ENCODE measurements at regions not wholly inside any gene's neighbourhood (a gene's known extent, or its start where the extent isn't known, plus 50 kb on each side); places are given as distances from the start of the nearest gene placed in this dataset.

DNA sequence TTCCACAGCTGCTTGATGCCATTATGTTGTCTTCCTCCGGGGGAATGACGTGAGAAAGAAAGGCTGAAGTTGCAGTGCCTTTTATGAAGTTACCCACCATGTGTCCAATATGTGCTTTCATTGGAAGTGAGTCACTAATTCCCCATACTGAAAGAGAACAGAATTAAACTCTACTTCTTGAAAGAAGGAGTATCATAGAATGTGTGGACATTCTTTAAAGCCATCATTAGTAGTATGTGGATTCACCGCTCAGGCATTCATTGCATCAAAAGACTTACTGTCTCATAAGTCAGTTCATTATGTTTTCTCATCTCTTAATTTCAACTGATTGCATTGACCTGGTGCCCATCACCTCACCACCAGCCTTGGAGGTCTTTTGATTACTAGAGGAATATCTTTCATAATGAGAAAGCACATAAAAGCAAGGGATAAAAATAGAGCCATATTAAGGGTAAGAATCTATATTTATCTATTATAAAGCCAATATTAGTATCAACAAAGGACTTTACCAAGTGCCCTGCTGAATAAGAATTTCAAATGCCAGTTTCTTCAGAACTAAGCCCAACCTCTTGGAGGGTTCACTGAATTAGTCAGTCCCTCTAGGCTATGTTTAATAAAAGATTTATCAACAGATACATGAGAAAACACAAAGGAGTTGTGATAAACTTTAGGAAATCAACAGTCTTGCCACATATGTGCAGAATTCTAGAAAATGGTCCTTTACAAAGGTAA, 516.1 kb downstream of the NTRK2 start:
- Histone ChIP-seq H3K4me3 (ENCODE audit: low read length) (no peak overlapping the region), H3K27me3 (ENCODE audit: control insufficient read depth, insufficient read depth, low read length) (no peaks in the 10 kb centered on the region), H3K4me1 (ENCODE audit: control insufficient read depth, insufficient read depth, low read length) (no peaks in the 10 kb centered on the region), H3K36me3 (ENCODE audit: control insufficient read depth, insufficient read depth, low read length) (no peaks in the 10 kb centered on the region), H3K9me3 (ENCODE audit: control insufficient read depth, low read depth, low read length) (no peaks in the 10 kb centered on the region), H3K27ac (ENCODE audit: low read length) (no peak overlapping the region)
- 88% methylated on average over 2 of the region's 3 CpGs for WGBS (ENCODE audit: insufficient coverage, low lambda C conversion rate)
- no peak for DNase-seq

DNA sequence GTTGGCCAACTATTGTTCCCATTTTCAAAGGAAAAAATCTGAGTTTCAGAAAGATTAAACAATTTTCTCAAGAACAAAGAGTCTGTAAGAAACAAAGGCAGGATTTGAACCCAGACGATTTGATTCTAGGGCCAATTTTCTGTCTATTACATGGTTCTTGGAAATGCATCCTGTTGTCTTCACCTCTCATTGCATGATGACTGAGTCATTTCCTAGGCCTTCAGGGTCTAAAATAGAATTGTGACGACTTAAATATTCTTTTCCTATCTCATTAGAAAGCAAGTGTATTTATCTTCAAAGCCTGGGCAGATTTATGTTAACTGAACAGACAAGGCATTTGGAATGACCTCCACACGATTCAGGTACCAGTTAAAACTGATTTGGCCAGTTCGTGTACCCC, 512.9 kb downstream of the NTRK2 start:
- no CpG with 5 or more reads among the region's 4 CpGs for WGBS (ENCODE audit: insufficient coverage, low lambda C conversion rate)
- H3K4me3 ChIP-seq (ENCODE audit: low read length), result no peak overlapping the region
- no peaks in the 10 kb centered on the region for H3K4me1 ChIP-seq (ENCODE audit: control insufficient read depth, insufficient read depth, low read length)
- H3K9me3 ChIP-seq (ENCODE audit: control insufficient read depth, low read depth, low read length), result no peaks in the 10 kb centered on the region
- H3K36me3 ChIP-seq (ENCODE audit: control insufficient read depth, insufficient read depth, low read length), result no peaks in the 10 kb centered on the region
- H3K27ac ChIP-seq (ENCODE audit: low read length), result no peak overlapping the region
- no peaks in the 10 kb centered on the region for H3K27me3 ChIP-seq (ENCODE audit: control insufficient read depth, insufficient read depth, low read length)
- no peak for DNase-seq

DNA sequence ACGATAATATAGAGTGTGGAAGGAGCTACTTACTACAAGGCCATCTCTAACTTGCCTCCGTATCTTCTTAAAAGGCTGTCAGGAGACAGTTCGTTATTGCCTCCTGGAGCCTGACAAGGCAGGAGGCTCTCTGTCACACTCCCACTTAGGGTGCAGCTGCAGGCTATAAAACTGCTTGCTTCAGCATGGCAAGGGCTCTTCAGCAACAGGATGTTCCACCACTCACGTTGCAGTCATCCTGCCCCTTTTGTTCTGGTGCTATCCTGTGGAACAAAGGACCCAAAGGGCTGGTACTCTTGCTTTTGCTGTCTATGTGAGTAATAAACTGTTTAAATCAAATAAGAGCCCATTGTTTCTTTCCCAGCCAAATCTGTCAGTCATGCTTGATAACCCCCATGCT, 508.9 kb downstream of the NTRK2 start:
- Histone ChIP-seq H3K9me3 (ENCODE audit: control insufficient read depth, low read depth, low read length) (no peaks in the 10 kb centered on the region), H3K27ac (ENCODE audit: low read length) (no peak overlapping the region), H3K4me1 (ENCODE audit: control insufficient read depth, insufficient read depth, low read length) (no peaks in the 10 kb centered on the region), H3K4me3 (ENCODE audit: low read length) (no peak overlapping the region), H3K27me3 (ENCODE audit: control insufficient read depth, insufficient read depth, low read length) (no peaks in the 10 kb centered on the region), H3K36me3 (ENCODE audit: control insufficient read depth, insufficient read depth, low read length) (no peaks in the 10 kb centered on the region)
- DNase-seq, result no peak
- WGBS (ENCODE audit: insufficient coverage, low lambda C conversion rate), result no CpG with 5 or more reads among the region's 4 CpGs

DNA sequence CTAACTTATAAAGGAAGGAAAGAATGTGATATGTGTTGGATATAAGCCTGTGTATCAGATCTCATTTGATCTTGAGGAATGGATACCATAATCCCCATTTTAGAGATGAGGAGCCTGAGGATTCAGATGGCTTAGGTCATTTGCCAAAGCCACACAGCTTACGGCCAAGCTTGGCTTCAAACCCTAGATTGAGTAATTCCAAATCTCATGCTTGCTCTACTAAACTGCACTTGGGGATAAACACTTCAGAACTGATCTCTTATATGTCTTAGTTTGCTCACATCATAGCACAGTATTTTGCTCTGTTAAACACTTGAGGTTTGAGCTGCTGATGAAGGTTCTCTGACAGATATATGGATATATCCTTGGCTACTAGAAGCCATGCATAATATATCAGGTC, 504.4 kb downstream of the NTRK2 start:
- H3K4me3 ChIP-seq (ENCODE audit: low read length), result no peak overlapping the region
- H3K36me3 ChIP-seq (ENCODE audit: control insufficient read depth, insufficient read depth, low read length), result no peaks in the 10 kb centered on the region
- no peak overlapping the region for H3K27ac ChIP-seq (ENCODE audit: low read length)
- WGBS (ENCODE audit: insufficient coverage, low lambda C conversion rate), result no CpG with 5 or more reads among the region's 1 CpG
- no peaks in the 10 kb centered on the region for H3K4me1 ChIP-seq (ENCODE audit: control insufficient read depth, insufficient read depth, low read length)
- H3K27me3 ChIP-seq (ENCODE audit: control insufficient read depth, insufficient read depth, low read length), result no peaks in the 10 kb centered on the region
- H3K9me3 ChIP-seq (ENCODE audit: control insufficient read depth, low read depth, low read length), result no peaks in the 10 kb centered on the region
- DNase-seq, result no peak

DNA sequence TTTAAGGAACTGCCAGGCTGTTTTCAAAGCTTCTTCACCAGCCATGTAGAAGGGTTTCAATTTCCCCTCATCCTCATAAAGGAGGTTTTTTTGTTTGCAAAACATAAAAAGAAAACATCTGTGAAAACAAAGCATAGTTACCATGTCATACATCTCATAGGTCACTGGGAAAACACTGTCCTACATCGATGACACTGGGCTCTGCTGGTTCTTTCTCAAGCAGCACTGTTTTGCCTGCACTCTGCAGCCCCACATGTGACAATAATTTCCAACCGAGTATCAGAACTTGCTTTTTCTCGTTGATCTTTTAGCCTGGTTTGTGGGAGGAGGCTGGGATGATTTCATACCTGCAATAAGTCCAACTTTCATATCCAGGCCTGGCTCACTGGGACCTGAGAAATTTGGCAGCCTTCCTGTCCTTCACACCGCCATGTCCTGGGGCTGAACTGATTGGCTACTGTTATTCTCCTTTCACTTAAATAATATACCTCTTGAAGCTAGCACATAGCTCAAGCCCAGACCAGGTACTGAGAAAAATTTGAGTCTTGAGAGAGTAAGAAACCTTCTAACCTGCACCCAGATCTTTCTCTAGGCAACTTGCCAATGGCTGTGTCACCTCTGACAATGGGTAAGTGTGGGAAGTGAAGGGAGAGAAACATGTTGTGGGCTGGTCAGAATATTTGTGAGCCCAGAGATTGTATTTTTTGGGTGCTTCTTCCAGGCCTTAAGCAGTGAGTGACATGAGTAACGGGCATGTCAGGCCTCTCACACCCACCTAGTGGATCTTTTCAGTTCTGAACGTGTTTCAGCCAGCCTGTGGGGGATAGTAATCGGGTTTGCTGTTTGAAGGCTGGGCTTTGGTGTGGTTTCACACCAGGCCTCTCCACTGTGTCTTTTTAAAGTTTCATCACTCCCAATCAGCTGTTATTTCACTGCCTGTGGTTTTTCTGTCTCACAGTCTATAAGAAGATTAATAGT, 502.8 kb downstream of the NTRK2 start:
- no peaks in the 10 kb centered on the region for H3K36me3 ChIP-seq (ENCODE audit: control insufficient read depth, insufficient read depth, low read length)
- H3K27me3 ChIP-seq (ENCODE audit: control insufficient read depth, insufficient read depth, low read length), result no peaks in the 10 kb centered on the region
- WGBS (ENCODE audit: insufficient coverage, low lambda C conversion rate), result no CpG with 5 or more reads among the region's 7 CpGs
- H3K4me3 ChIP-seq (ENCODE audit: low read length), result no peak overlapping the region
- no peaks in the 10 kb centered on the region for H3K9me3 ChIP-seq (ENCODE audit: control insufficient read depth, low read depth, low read length)
- H3K4me1 ChIP-seq (ENCODE audit: control insufficient read depth, insufficient read depth, low read length), result no peaks in the 10 kb centered on the region
- H3K27ac ChIP-seq (ENCODE audit: low read length), result no peak overlapping the region
- DNase-seq, result no peak

DNA sequence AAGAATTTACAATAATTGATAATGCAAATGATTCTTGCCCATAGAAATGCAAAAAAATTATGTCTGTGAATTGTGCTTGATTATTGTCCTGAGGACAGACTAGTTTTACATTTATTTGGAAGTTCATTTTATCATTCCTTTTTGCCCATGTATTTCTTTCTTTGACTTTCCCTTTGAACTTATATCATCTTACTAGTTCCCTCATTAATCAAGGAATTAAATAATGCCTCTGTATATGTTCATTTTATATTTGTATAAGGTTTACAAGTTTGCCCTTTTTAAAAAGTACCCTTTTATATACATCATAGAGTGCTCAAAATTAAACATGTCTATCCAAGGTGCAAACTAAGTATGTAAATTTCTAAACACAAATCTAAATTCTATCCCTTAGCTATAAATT, 501.6 kb downstream of the NTRK2 start:
- Histone ChIP-seq H3K27me3 (ENCODE audit: control insufficient read depth, insufficient read depth, low read length) (no peaks in the 10 kb centered on the region), H3K4me3 (ENCODE audit: low read length) (no peak overlapping the region), H3K27ac (ENCODE audit: low read length) (no peak overlapping the region), H3K4me1 (ENCODE audit: control insufficient read depth, insufficient read depth, low read length) (no peaks in the 10 kb centered on the region), H3K36me3 (ENCODE audit: control insufficient read depth, insufficient read depth, low read length) (no peaks in the 10 kb centered on the region), H3K9me3 (ENCODE audit: control insufficient read depth, low read depth, low read length) (no peaks in the 10 kb centered on the region)
- no peak for DNase-seq

DNA sequence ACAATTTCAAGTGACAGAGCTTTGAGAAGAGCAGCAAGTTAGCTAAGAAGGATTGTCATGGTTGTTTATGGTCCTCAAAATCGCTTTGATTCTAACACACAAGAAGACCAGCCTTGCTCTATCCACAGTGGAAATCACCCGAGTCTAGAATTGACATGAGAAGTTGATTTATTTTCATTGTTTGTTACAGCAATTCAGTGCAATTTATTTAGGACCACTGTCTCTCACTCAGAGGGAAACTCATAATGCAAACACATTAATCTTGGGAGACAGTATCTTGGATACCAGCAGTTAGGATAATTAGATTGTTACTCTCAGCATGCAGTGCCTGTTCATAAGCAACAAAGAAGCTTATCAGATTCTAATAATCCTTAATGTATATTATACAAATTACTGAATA, 498.9 kb downstream of the NTRK2 start:
- DNase-seq, result no peak
- no peaks in the 10 kb centered on the region for H3K36me3 ChIP-seq (ENCODE audit: control insufficient read depth, insufficient read depth, low read length)
- no peaks in the 10 kb centered on the region for H3K9me3 ChIP-seq (ENCODE audit: control insufficient read depth, low read depth, low read length)
- H3K4me1 ChIP-seq (ENCODE audit: control insufficient read depth, insufficient read depth, low read length), result no peaks in the 10 kb centered on the region
- H3K27ac ChIP-seq (ENCODE audit: low read length), result no peak overlapping the region
- WGBS (ENCODE audit: insufficient coverage, low lambda C conversion rate), result 60% methylated on average over 1 of the region's 2 CpGs
- no peak overlapping the region for H3K4me3 ChIP-seq (ENCODE audit: low read length)
- no peaks in the 10 kb centered on the region for H3K27me3 ChIP-seq (ENCODE audit: control insufficient read depth, insufficient read depth, low read length)

DNA sequence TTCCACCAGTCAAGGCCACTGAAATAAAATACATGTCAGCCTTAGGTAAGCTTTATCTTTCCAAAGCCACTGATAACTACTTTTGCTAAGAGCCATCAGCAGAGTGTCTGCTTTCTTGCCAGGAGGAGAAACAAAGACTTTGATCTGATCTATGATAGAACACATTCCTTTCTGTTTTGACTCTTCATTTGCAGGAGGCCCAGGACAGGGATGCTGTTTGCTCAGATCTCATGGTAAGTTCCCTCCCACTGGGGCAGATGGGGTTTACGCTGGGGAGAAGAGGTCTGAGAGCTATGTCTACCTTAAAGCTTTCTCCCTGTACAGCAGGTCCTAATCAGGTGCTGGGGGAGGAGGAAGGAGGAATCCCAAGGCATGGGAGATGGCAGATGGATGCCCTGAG, 497.6 kb downstream of the NTRK2 start:
- Histone ChIP-seq H3K4me1 (ENCODE audit: control insufficient read depth, insufficient read depth, low read length) (no peaks in the 10 kb centered on the region), H3K27me3 (ENCODE audit: control insufficient read depth, insufficient read depth, low read length) (no peaks in the 10 kb centered on the region), H3K4me3 (ENCODE audit: low read length) (no peak overlapping the region), H3K9me3 (ENCODE audit: control insufficient read depth, low read depth, low read length) (no peaks in the 10 kb centered on the region), H3K36me3 (ENCODE audit: control insufficient read depth, insufficient read depth, low read length) (no peaks in the 10 kb centered on the region), H3K27ac (ENCODE audit: low read length) (no peak overlapping the region)
- no peak for DNase-seq
- no CpG with 5 or more reads among the region's 1 CpG for WGBS (ENCODE audit: insufficient coverage, low lambda C conversion rate)

DNA sequence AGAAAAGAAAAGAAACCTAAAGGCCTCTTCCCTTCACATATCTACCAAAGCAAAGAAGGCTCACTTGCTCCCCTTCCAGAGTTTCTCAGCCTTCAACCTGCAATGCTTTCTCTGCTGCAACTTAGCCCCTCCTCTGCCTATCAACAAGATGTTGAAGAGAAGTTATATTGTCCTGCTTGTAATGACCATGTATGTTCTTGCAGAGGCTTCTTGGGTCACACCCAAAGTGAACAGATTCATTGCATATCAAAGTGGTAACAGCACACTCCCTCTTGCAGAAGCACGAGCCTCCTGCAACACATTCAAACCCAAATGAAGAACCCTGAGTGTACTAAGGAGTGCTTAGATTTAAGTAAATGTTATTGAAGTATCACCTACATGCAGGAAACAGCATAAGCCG, 494.3 kb downstream of the NTRK2 start:
- H3K4me1 ChIP-seq (ENCODE audit: control insufficient read depth, insufficient read depth, low read length), result no peaks in the 10 kb centered on the region
- H3K9me3 ChIP-seq (ENCODE audit: control insufficient read depth, low read depth, low read length), result no peaks in the 10 kb centered on the region
- no peak overlapping the region for H3K4me3 ChIP-seq (ENCODE audit: low read length)
- no CpG with 5 or more reads among the region's 2 CpGs for WGBS (ENCODE audit: insufficient coverage, low lambda C conversion rate)
- H3K27me3 ChIP-seq (ENCODE audit: control insufficient read depth, insufficient read depth, low read length), result no peaks in the 10 kb centered on the region
- no peak overlapping the region for H3K27ac ChIP-seq (ENCODE audit: low read length)
- no peaks in the 10 kb centered on the region for H3K36me3 ChIP-seq (ENCODE audit: control insufficient read depth, insufficient read depth, low read length)
- no peak for DNase-seq

DNA sequence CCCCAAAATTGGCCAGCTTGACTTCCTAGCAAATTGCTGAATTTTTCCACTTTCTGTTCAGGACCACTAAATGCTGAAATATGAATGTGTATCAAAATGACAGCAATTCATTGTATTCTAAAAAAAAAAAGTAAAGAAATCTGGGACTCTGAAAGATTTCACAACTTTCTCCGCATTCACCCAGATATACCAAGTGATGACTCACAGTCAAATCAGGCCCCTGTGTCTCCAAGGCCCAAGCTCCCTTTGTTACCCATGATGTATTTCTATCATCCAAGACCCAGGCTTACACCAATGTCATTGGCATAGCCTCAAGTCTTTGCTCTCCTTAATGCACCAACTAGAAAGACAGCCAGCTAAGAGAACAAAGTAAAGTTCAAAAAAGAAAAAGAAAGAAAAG, 493.9 kb downstream of the NTRK2 start:
- H3K4me3 ChIP-seq (ENCODE audit: low read length), result no peak overlapping the region
- no CpG with 5 or more reads among the region's 1 CpG for WGBS (ENCODE audit: insufficient coverage, low lambda C conversion rate)
- no peak for DNase-seq
- H3K4me1 ChIP-seq (ENCODE audit: control insufficient read depth, insufficient read depth, low read length), result no peaks in the 10 kb centered on the region
- H3K36me3 ChIP-seq (ENCODE audit: control insufficient read depth, insufficient read depth, low read length), result no peaks in the 10 kb centered on the region
- H3K9me3 ChIP-seq (ENCODE audit: control insufficient read depth, low read depth, low read length), result no peaks in the 10 kb centered on the region
- no peaks in the 10 kb centered on the region for H3K27me3 ChIP-seq (ENCODE audit: control insufficient read depth, insufficient read depth, low read length)
- no peak overlapping the region for H3K27ac ChIP-seq (ENCODE audit: low read length)

Data from large intestine (tissue), 3 donors.